OCI-LY7 (cell line): ENCODE measurements at regions not wholly inside any gene's neighbourhood (a gene's known extent, or its start where the extent isn't known, plus 50 kb on each side); places are given as distances from the start of the nearest gene placed in this dataset.

Source experiments
- BruUV-seq: library from RNA; stranded (reverse); fragments of 400-500 nt; replicated peaks from 2 replicates; lab custom pipeline; 2021; lab: Mats Ljungman, UMichigan
- CTCF ChIA-PET: fragments of 300-600 bp; sonication (Branson Sonifier 250); formaldehyde crosslinking; loops from one replicate; lab custom pipeline; 2022; ENCODE audit warnings: antibody characterized with exemption; ENCODE audit not compliant: unreplicated experiment; lab: Charles Lee
- POLR2A ChIA-PET: fragments of 300-600 bp; sonication (Branson Sonifier 250); formaldehyde crosslinking; loops from one replicate; lab custom pipeline; 2022; ENCODE audit warnings: antibody characterized with exemption; lab: Charles Lee
- DNase-seq: peaks from one replicate; pipeline ENCODE4 v3.0.0-alpha.2; 2015; ENCODE audit warnings: low spot score
- H2AFZ ChIP-seq: fragments of 200-600 bp; sonication (generic), shearing (Covaris generic); 2 replicates; pipeline ENCODE4 v1.6.1; 2014; ENCODE audit warnings: mild to moderate bottlenecking, antibody characterized with exemption, low read length, moderate library complexity
- H3K27ac ChIP-seq: fragments of 200-600 bp; sonication (generic); 2 replicates; pipeline ENCODE4 v1.5.1; 2014; ENCODE audit warnings: mixed run types, low read depth, mild to moderate bottlenecking, moderate library complexity, low read length, inconsistent platforms; ENCODE audit not compliant: poor library complexity, severe bottlenecking
- H3K36me3 ChIP-seq: fragments of 200-600 bp; sonication (generic); 2 replicates; pipeline ENCODE4 v1.6.1; 2014; ENCODE audit warnings: mild to moderate bottlenecking, antibody characterized with exemption, low read length, moderate library complexity, mixed read lengths; ENCODE audit not compliant: insufficient read depth
- H3K4me1 ChIP-seq: fragments of 200-600 bp; sonication (generic); 2 replicates; pipeline ENCODE4 v1.5.1; 2014; ENCODE audit warnings: mild to moderate bottlenecking, low read length; ENCODE audit not compliant: insufficient read depth, poor library complexity, severe bottlenecking
- H3K4me2 ChIP-seq: fragments of 200-600 bp; sonication (generic); 2 replicates; pipeline ENCODE4 v1.6.1; 2014; ENCODE audit warnings: mild to moderate bottlenecking, low read length
- H3K4me3 ChIP-seq: fragments of 200-600 bp; sonication (generic); 2 replicates; pipeline ENCODE4 v1.5.1; 2014; ENCODE audit warnings: mild to moderate bottlenecking, low read depth, low read length; ENCODE audit not compliant: poor library complexity, severe bottlenecking
- H3K79me2 ChIP-seq: fragments of 200-600 bp; sonication (generic); 2 replicates; pipeline ENCODE4 v1.6.1; 2016; ENCODE audit warnings: low read depth, mild to moderate bottlenecking, low read length, moderate library complexity, mixed read lengths; ENCODE audit not compliant: insufficient read depth
- H3K9me2 ChIP-seq: fragments of 200-600 bp; sonication (generic); 2 replicates; pipeline ENCODE4 v1.6.1; 2016; ENCODE audit warnings: mild to moderate bottlenecking, low read length, mixed read lengths; ENCODE audit not compliant: insufficient read depth
- H3K9me3 ChIP-seq: fragments of 200-600 bp; sonication (generic); 2 replicates; pipeline ENCODE4 v1.6.1; 2014; ENCODE audit warnings: mild to moderate bottlenecking, mixed run types, low read length, mixed read lengths
- H4K20me1 ChIP-seq: fragments of 200-600 bp; sonication (generic); 2 replicates; pipeline ENCODE4 v1.6.1; 2014; ENCODE audit warnings: mild to moderate bottlenecking, antibody characterized with exemption, low read length, moderate library complexity, mixed read lengths; ENCODE audit not compliant: insufficient read depth
- CTCF ChIP-seq: fragments of 200-600 bp; sonication (generic); conservative IDR thresholded peaks from 2 replicates; pipeline ENCODE4 v1.5.1; 2014; ENCODE audit warnings: mild to moderate bottlenecking, antibody characterized with exemption, low read length, moderate library complexity, mixed read lengths
- EZH2phosphoT487 ChIP-seq: fragments of 200-600 bp; sonication (generic); IDR thresholded peaks from 2 replicates; pipeline ENCODE4 v1.6.1; 2018; ENCODE audit warnings: low read depth, borderline replicate concordance, mild to moderate bottlenecking, mixed run types, antibody characterized with exemption, low read length, moderate library complexity, mixed read lengths
- intact Hi-C: fragments of 100-400 bp; cut with micrococcal nuclease; formaldehyde crosslinking; loops from one replicate; pipeline ENCODE4 v1.10.0; 2022; ENCODE audit not compliant: unreplicated experiment

GRCh38 chr16:27149986-27150385, 53.3 kb upstream of the KDM8 start:
- TF ChIP-seq EZH2phosphoT487 (no peak), CTCF (no peak)
- H3K4me3 ChIP-seq = no peak overlapping the region
- no peak overlapping the region for H3K4me2 ChIP-seq
- H3K79me2 ChIP-seq = no peaks in the 10 kb centered on the region
- no TSS peak for BruUV-seq
- CTCF ChIA-PET = no interaction called here
- no peaks in the 10 kb centered on the region for H3K36me3 ChIP-seq
- H2AFZ ChIP-seq = no peak overlapping the region
- H3K4me1 ChIP-seq = peaks cover 5% of the 10 kb centered on the region
- no peaks in the 10 kb centered on the region for H3K9me3 ChIP-seq
- intact Hi-C loops = no loop called here
- DNase-seq = no peak
- POLR2A ChIA-PET = no interaction called here
- no peaks in the 10 kb centered on the region for H3K9me2 ChIP-seq
- no peak overlapping the region for H3K27ac ChIP-seq
- H4K20me1 ChIP-seq = no peaks in the 10 kb centered on the region

- BruUV-seq = no TSS peak
- Histone ChIP-seq H3K36me3 (no peaks in the 10 kb centered on the region), H3K79me2 (no peaks in the 10 kb centered on the region), H4K20me1 (no peaks in the 10 kb centered on the region), H3K27ac (no peak overlapping the region), H3K4me1 (peaks cover 10% of the 10 kb centered on the region), H2AFZ (no peak overlapping the region), H3K9me2 (no peaks in the 10 kb centered on the region), H3K4me3 (no peak overlapping the region), H3K9me3 (no peaks in the 10 kb centered on the region), H3K4me2 (no peak overlapping the region)
- TF ChIP-seq EZH2phosphoT487 (no peak), CTCF (no peak)
- intact Hi-C loops = no loop called here
- POLR2A ChIA-PET = interaction anchor here (1.0 to 1.9 kb wide), 3 partner anchors 12 to 223 kb away, joined by 3 to 4 read pairs (median 4); no protein-coding TSS in a partner anchor
- CTCF ChIA-PET = no interaction called here
- no peak for DNase-seq
These were observed 51.2 kb upstream of the KDM8 start for GRCh38 chr16:27152121-27152520.

GRCh38 chr16:27152801-27153200, 50.5 kb upstream of the KDM8 start:
- no TSS peak for BruUV-seq
- Histone ChIP-seq H3K36me3 (no peaks in the 10 kb centered on the region), H3K79me2 (no peaks in the 10 kb centered on the region), H4K20me1 (no peaks in the 10 kb centered on the region), H3K4me3 (no peak overlapping the region), H2AFZ (no peak overlapping the region), H3K4me1 (peaks cover 10% of the 10 kb centered on the region), H3K4me2 (no peak overlapping the region), H3K27ac (no peak overlapping the region), H3K9me3 (no peaks in the 10 kb centered on the region), H3K9me2 (no peaks in the 10 kb centered on the region)
- CTCF ChIA-PET = no interaction called here
- DNase-seq = no peak
- POLR2A ChIA-PET = interaction anchor here (1.0 to 1.2 kb wide), 2 partner anchors 17 to 222 kb away, joined by 3 to 4 read pairs; no protein-coding TSS in a partner anchor
- TF ChIP-seq EZH2phosphoT487 (no peak), CTCF (no peak)
- intact Hi-C loops = no loop called here
